GM12875 (cell line): ENCODE measurements at regions not wholly inside any gene's neighbourhood (a gene's known extent, or its start where the extent isn't known, plus 50 kb on each side); places are given as distances from the start of the nearest gene placed in this dataset.

Experiments
- H3K4me3 ChIP-seq: one replicate; pipeline ENCODE4 v1.5.1; 2011; ENCODE audit warnings: low read depth, low read length, control low read depth
- TF ChIP-seq, protein P1 (sequence below): IDR thresholded peaks from 2 replicates; pipeline ENCODE4 v1.5.1; 2011; ENCODE audit warnings: low read depth, mild to moderate bottlenecking, control low read depth, inconsistent platforms, low read length, moderate library complexity, borderline replicate concordance; ENCODE audit not compliant: insufficient read depth

DNA sequence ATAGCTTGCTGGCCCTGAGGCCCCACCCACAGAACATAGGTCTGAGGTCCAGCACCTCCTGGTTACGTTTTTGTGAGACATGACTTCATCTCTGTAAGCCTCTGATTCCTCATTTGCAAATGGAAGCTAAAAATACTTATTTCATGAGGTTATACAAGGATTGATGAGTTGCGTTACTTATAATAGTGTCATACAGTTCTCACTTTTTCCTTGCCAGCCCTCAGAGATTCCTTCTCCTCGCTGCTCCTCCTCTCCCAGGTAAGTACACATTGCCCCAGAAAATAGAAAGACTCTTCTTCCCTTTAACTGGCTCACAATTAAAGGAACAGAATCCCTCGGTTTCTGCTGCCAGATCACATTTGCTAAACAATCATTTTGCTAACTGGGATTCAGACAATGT, 739.2 kb downstream of the VRK1 start:
- TF ChIP-seq, protein P1, sequence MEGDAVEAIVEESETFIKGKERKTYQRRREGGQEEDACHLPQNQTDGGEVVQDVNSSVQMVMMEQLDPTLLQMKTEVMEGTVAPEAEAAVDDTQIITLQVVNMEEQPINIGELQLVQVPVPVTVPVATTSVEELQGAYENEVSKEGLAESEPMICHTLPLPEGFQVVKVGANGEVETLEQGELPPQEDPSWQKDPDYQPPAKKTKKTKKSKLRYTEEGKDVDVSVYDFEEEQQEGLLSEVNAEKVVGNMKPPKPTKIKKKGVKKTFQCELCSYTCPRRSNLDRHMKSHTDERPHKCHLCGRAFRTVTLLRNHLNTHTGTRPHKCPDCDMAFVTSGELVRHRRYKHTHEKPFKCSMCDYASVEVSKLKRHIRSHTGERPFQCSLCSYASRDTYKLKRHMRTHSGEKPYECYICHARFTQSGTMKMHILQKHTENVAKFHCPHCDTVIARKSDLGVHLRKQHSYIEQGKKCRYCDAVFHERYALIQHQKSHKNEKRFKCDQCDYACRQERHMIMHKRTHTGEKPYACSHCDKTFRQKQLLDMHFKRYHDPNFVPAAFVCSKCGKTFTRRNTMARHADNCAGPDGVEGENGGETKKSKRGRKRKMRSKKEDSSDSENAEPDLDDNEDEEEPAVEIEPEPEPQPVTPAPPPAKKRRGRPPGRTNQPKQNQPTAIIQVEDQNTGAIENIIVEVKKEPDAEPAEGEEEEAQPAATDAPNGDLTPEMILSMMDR = no peak
- H3K4me3 ChIP-seq = no peak overlapping the region

DNA sequence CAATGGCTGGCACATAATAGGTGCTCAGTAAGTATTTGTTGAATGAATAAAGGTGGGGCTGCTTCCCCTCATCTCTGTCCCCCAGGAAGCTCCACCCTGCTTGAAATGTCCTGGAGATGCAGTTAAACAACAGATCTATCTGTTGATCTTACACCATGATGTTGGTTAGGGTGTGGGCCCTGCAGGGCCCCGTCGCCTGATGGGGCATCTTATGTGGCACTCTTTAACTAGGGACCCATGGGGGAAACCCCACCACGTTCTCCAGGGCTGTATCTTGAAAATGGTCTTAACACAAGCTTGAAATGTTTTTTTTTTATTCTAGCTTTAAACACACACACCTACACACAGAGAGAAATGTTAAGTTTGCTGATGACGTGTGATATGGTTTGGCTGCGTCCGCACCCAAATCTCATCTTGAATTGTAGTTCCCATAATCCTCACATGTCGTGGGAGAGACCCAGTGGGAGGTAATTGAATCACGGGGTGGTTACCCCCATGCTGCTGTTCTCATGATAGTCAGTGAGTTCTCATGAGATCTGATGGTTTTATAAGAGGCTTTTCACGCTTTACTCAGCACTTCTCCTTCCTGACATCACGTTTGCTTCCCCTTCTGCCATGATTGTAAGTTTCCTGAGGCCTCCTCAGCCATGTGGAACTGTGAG, 741.7 kb downstream of the VRK1 start:
- H3K4me3 ChIP-seq = no peak overlapping the region
- TF ChIP-seq, protein P1 = no peak

GRCh38 chr14:97539411-97539795, 742.2 kb downstream of the VRK1 start:
- TF ChIP-seq, protein P1 = no peak
- H3K4me3 ChIP-seq = no peak overlapping the region

- no peak overlapping the region for H3K4me3 ChIP-seq
- TF ChIP-seq, protein P1 = no peak
Observed at GRCh38 chr14:97539884-97540283, 742.7 kb downstream of the VRK1 start.

GRCh38 chr14:97543221-97543620, 746.0 kb downstream of the VRK1 start:
- no peak overlapping the region for H3K4me3 ChIP-seq
- TF ChIP-seq, protein P1 = no peak

- TF ChIP-seq, protein P1 = no peak
- H3K4me3 ChIP-seq = no peak overlapping the region
Observed at GRCh38 chr14:97543816-97544215, 746.6 kb downstream of the VRK1 start.

DNA sequence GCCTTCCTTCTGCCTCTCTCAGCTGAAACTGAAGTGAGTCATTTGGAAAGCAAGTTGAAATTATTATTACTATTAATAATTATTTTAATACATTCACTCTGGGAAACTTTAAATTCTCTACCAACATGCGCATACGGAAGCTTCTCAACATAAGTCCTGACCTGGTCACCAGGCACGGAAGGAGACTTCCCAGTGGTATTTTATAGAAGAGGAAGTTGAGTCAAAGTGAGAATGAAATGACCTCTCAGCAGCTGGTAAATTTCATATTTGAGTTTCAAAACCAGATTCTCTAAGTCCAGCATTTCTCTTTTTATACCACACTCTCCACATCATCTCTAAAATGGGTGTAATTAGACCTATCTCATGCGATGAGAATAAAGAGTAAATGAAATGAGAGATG, 747.4 kb downstream of the VRK1 start:
- no peak overlapping the region for H3K4me3 ChIP-seq
- TF ChIP-seq, protein P1 = no peak
